ENCODE measurements at regions not wholly inside any gene's neighbourhood (a gene's known extent, or its start where the extent isn't known, plus 50 kb on each side); places are given as distances from the start of the nearest gene placed in this dataset.

DNA sequence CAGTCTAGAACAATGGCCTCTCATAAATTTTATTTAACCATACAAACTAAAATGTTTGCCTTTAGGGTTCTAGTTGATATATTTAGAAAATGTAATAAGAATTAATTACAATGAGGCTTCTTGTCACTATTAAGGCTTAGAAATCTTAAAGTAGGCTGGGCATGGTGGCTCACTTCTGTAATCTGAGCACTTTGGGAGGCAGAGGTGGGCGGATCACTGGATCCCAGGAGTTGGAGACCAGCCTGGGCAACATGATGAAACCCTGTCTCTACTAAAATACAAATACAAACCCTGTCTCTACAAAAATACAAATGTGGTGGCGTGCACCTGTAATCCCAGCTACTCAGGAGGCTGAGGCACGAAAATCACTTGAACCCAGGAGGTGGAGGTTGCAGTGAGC is 99.0 kb upstream of the ADGRF1 start:
- no peak overlapping the region for H3K27ac Mint-ChIP-seq
- H3K27me3 Mint-ChIP-seq, result peaks cover 5% of the 10 kb centered on the region
- H3K4me3 Mint-ChIP-seq, result no peak overlapping the region
- no peaks in the 10 kb centered on the region for H3K9me3 Mint-ChIP-seq (ENCODE audit: low read depth)
- H3K36me3 Mint-ChIP-seq, result no peaks in the 10 kb centered on the region
- peaks cover 3% of the 10 kb centered on the region for H3K4me1 Mint-ChIP-seq (ENCODE audit: low read depth)

DNA sequence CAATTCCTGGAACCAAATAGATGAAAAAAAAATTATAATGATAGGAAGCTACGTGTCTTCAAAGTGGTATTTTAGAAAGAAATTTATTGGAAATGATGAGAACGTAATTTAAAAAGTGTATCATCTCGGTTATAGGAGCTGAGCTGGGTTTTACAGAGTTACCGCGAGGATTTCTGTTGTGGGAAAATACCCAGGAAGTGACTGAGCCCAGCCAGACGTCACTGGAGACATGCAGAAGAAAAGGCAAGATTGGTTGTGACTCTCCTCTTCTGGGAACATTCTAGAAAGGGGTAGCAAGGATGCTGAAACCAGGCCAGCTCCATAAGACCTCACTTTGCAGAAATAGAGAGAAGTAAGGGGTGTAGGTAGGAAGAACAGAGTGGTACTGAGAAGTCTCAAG is 95.9 kb upstream of the ADGRF1 start:
- Mint-ChIP-seq H3K4me1 (ENCODE audit: low read depth) (peaks cover 3% of the 10 kb centered on the region), H3K27ac (peak overlapping the region; percentile 7), H3K4me3 (no peak overlapping the region), H3K36me3 (no peaks in the 10 kb centered on the region), H3K27me3 (peaks cover 7% of the 10 kb centered on the region), H3K9me3 (ENCODE audit: low read depth) (no peaks in the 10 kb centered on the region)

DNA sequence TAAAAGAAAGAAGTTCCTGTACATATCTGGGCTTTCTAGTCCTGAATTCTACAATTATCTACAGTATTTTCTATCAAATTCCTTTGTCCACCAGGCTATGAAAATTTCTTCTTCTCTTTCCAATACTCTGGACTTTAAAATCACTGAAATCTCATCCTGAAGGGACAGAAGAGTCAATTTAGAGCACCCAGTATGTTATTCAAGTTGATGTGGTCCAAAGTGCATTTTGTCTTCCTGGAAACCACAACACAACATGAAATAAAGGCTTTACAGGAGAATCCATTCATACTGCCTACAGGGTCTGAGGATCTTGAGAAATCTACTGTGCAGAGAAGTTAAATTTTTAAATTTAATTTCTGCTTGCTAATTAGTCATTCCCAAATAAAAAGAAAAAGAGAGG is 94.9 kb upstream of the ADGRF1 start:
- H3K4me3 Mint-ChIP-seq, result no peak overlapping the region
- no peaks in the 10 kb centered on the region for H3K36me3 Mint-ChIP-seq
- H3K27ac Mint-ChIP-seq, result no peak overlapping the region
- H3K4me1 Mint-ChIP-seq (ENCODE audit: low read depth), result peaks cover 3% of the 10 kb centered on the region
- H3K9me3 Mint-ChIP-seq (ENCODE audit: low read depth), result no peaks in the 10 kb centered on the region
- peaks cover 7% of the 10 kb centered on the region for H3K27me3 Mint-ChIP-seq

DNA sequence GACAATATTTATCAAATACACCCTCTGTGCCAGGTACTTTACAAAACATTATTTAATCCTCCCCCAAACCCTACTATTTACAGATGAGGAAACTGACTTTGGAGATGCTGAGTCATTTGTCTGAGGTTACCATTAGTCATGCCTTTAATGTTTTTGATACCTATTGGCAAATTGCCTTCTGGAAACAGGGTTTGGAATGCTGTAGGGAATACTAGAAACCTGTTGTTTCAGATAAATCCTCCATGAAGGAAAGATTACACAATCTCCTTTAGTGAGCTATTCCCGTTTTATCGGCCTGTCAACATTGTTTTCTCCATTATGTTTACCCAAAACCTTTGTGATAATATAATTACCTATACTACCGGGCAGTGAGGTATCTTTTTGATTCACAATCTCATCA is 93.6 kb upstream of the ADGRF1 start:
- Mint-ChIP-seq H3K27me3 (peaks cover 7% of the 10 kb centered on the region), H3K4me3 (no peak overlapping the region), H3K4me1 (ENCODE audit: low read depth) (peaks cover 3% of the 10 kb centered on the region), H3K36me3 (no peaks in the 10 kb centered on the region), H3K27ac (no peak overlapping the region), H3K9me3 (ENCODE audit: low read depth) (no peaks in the 10 kb centered on the region)

DNA sequence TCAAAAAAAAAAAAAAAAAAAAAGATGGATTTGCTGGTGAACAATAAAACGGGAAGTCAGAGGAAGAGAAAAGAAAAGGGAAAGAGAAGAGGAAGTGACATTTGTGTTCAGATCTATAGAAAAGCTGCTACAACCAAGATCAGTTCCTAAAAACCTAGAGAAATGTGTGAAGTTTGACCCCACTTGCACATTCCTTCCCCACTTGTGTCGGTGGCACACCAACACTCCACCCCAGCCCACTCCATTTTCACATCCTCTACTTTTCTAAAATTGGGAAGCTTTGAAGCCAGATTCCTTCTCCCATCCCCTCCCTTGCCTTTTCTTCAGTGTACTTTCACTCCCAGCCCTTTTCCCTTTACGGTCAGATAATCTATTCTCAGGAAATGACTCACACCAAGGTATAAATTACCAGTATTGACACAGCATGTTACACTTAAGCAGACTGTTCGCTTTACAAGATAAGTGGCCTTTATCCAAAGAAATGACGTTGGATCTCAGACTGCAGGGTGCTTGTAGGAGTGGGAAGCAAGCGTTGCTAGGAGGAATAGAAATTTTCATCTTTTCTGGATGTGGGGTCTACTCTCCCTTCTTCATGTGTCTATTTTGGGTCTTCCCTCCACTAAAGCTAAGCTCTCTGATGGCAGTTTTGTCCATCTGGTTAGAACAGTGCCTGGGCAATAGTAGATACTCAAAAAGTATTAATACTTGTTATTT is 92.5 kb upstream of the ADGRF1 start:
- no peak overlapping the region for H3K27ac Mint-ChIP-seq
- H3K36me3 Mint-ChIP-seq, result no peaks in the 10 kb centered on the region
- H3K27me3 Mint-ChIP-seq, result peaks cover 7% of the 10 kb centered on the region
- H3K4me3 Mint-ChIP-seq, result no peak overlapping the region
- peaks cover 3% of the 10 kb centered on the region for H3K4me1 Mint-ChIP-seq (ENCODE audit: low read depth)
- no peaks in the 10 kb centered on the region for H3K9me3 Mint-ChIP-seq (ENCODE audit: low read depth)

DNA sequence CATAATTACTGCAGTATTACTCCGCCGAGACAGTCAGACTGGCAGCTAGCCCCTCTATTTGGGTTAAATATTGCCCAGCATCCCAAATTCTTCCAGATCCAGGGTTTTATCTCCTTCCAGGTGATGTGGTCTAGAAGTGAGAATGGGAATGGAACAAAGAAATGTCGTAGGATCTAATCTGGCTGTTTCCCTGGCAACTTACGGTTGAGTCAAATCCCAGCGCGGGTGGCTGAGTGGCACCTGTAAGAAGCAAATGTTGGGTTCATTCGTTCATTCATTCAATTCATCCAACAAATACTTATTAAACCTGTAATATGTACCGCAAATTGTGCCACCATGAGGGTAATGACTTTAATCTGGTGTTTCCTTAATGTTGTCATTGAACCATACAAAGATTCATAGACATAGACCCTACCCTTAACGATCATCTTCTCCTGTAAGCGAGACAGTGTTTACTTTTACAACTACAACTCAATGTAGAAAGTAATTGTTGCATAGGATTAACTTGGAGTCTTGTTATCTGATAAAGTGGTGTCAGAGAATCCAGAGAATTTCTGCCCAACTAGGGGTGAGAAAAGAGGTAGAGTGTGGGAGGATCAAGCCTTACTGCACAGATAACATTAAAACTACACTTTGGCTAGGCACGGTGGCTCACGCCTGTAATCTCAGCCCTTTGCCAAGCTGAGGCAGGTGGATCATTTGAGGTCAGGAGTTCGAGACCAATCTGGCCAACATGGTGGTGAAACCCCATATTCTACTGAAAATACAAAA is 91.3 kb upstream of the ADGRF1 start:
- H3K4me1 Mint-ChIP-seq (ENCODE audit: low read depth), result peaks cover 3% of the 10 kb centered on the region
- H3K27ac Mint-ChIP-seq, result no peak overlapping the region
- H3K36me3 Mint-ChIP-seq, result no peaks in the 10 kb centered on the region
- no peaks in the 10 kb centered on the region for H3K9me3 Mint-ChIP-seq (ENCODE audit: low read depth)
- H3K4me3 Mint-ChIP-seq, result no peak overlapping the region
- H3K27me3 Mint-ChIP-seq, result peaks cover 7% of the 10 kb centered on the region

DNA sequence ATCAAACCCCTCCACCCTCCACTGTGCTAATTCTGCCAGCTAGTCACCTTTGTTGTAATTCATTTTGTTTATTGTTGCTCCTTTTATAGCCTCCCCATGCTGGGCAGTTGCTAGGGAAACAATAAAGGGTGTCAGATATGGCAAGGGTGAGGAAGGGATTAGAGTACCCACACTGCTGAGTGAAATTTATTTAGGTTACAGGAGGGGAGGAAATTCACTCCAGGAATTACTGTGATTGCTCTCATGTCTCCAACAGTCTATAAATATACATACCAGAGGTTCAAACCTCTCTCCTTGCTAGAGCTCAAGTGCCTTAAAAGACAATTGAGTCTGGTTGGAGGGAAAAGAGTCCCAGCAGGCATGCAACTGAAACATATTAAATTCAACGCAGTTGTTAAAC is 90.6 kb upstream of the ADGRF1 start:
- Mint-ChIP-seq H3K9me3 (ENCODE audit: low read depth) (no peaks in the 10 kb centered on the region), H3K27ac (no peak overlapping the region), H3K4me3 (no peak overlapping the region), H3K4me1 (ENCODE audit: low read depth) (no peaks in the 10 kb centered on the region), H3K27me3 (peaks cover 4% of the 10 kb centered on the region), H3K36me3 (no peaks in the 10 kb centered on the region)

DNA sequence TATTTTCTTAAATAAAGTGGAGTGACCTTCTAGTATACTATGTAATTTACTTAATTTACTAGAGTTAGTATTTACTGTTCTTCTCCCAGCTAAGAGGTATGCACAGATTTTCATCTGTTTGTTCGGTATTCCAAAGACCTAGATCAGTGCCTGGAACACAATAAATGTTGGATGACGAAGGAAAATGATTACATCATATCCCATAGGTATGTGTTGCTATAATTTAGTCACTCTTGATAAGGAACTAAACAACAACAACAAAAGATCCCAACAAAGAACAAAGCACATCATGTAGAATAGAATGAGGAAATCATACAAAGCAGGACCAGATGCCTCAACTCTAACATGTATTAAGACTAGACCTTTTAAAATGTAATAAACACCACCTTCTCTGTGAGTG is 89.6 kb upstream of the ADGRF1 start:
- no peaks in the 10 kb centered on the region for H3K9me3 Mint-ChIP-seq (ENCODE audit: low read depth)
- H3K27me3 Mint-ChIP-seq, result peaks cover 4% of the 10 kb centered on the region
- H3K4me1 Mint-ChIP-seq (ENCODE audit: low read depth), result no peaks in the 10 kb centered on the region
- no peaks in the 10 kb centered on the region for H3K36me3 Mint-ChIP-seq
- no peak overlapping the region for H3K27ac Mint-ChIP-seq
- H3K4me3 Mint-ChIP-seq, result no peak overlapping the region

DNA sequence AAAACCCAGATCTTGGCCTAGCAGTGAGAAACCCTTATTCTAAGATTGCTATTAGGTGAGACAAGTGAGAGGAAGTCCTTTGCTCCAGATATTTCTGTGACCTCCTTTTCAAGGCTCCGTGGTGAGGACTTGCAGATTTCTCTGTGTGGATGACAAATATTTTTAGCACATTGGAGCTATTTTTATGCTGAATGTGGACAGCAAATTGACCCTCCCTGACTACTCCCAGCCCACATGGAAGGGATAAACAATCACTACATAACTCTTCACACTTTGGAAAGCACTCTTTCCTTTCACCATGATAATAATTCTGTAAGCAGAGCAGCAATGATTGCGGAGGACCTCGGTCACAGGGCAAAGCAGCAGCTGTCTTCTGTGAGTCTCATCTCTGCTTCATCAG is 88.0 kb upstream of the ADGRF1 start:
- Mint-ChIP-seq H3K36me3 (no peaks in the 10 kb centered on the region), H3K4me1 (ENCODE audit: low read depth) (no peaks in the 10 kb centered on the region), H3K4me3 (no peak overlapping the region), H3K27me3 (no peaks in the 10 kb centered on the region), H3K9me3 (ENCODE audit: low read depth) (no peaks in the 10 kb centered on the region), H3K27ac (no peak overlapping the region)

DNA sequence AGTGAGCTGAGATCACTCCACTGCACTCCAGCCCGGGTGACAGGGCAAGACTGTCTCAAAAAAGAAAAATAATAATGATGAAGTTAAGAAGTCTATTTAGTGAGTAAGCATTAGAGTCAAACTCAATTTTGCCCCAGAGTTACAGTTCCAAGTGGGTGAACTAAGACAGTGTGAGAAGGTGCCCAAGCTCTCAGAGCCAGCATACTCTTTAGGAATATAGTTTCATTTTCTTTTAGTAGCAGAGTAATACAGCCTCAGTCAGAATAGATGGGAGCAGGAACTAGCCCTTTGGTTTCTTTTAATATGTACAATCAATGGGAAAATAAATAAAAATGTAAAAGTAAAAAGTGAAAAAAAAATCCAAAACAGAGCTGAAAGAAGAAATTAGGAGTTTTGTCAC is 87.0 kb upstream of the ADGRF1 start:
- no peak overlapping the region for H3K27ac Mint-ChIP-seq
- no peaks in the 10 kb centered on the region for H3K27me3 Mint-ChIP-seq
- no peaks in the 10 kb centered on the region for H3K4me1 Mint-ChIP-seq (ENCODE audit: low read depth)
- H3K4me3 Mint-ChIP-seq, result no peak overlapping the region
- H3K36me3 Mint-ChIP-seq, result no peaks in the 10 kb centered on the region
- no peaks in the 10 kb centered on the region for H3K9me3 Mint-ChIP-seq (ENCODE audit: low read depth)

DNA sequence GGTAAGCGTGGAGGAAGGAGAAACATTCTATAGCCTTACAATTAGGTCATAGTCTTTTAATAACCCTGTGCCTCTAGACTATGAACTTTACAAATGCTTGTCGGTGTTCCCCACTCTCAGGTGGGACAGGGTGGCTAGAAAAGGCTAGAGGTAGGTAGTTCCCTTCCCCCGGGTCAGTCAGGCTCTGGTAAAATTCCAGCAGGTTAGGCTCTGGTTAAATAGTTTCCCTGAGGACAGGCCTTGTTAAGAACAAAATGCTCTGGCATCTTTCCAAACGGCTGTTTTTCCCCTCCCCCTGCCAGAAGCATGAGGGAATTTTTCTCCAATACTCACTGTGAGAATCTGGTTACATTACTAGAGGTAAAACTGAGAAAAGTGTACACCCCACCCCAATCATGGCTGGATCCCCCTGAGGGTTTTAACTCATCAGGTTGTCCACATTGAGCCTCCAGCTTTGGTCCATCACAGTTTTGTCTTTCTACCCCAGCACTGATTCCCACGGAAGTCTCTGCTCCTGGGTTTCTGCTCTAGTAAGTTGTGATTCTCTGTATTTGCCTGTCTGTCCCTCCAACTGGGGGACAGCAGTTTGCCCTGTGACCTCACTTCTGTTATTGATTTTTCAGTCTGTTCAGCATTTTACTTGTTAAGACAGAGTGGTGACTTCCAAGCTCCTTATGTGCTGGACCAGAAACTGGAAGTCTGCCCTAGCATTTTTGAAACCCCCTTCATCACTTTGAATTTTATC is 84.7 kb upstream of the ADGRF1 start:
- H3K27ac Mint-ChIP-seq, result no peak overlapping the region
- no peak overlapping the region for H3K4me3 Mint-ChIP-seq
- H3K36me3 Mint-ChIP-seq, result no peaks in the 10 kb centered on the region
- H3K9me3 Mint-ChIP-seq (ENCODE audit: low read depth), result no peaks in the 10 kb centered on the region
- H3K27me3 Mint-ChIP-seq, result no peaks in the 10 kb centered on the region
- H3K4me1 Mint-ChIP-seq (ENCODE audit: low read depth), result no peaks in the 10 kb centered on the region

DNA sequence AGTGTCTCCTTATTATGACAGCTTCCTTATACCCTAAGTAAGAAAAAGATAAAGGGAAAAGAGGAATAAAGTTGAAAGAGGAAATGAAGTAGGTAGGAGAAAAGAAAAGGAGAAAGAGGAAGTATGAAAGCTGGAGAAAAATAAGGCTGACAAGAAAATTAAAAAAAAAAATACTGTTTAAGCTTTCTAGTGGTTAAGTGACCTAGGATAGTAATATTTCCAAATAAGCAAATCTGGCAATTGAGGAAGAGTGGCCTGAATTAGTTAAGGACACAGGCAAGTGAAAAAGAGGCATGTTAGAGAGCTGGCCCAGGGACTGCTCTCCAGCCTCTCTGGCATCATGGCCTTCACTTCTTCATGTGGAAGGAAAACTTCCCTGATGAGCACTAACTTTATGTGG is 76.5 kb upstream of the ADGRF1 start:
- Mint-ChIP-seq H3K36me3 (no peaks in the 10 kb centered on the region), H3K27me3 (peaks cover 4% of the 10 kb centered on the region), H3K27ac (no peak overlapping the region), H3K4me3 (no peak overlapping the region), H3K4me1 (ENCODE audit: low read depth) (no peaks in the 10 kb centered on the region), H3K9me3 (ENCODE audit: low read depth) (no peaks in the 10 kb centered on the region)

DNA sequence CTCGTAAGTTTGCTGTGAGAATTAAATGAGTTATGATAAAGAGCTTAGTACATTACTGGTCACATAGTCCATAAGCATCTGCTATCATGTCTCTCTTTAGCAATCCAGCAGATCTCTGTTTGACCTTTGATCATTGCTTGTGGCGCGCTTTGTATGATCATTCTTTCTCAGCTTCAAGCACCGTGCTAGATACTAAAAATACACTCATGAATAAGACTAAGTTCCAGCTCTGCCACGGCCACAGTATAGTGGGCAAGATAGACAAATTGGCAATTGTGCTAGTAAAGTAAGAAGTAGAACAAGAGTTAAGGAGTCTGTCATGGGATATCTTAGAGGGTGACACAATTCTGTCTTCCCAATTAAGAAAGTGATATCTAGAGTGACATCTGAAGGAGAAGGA is 75.2 kb upstream of the ADGRF1 start:
- Mint-ChIP-seq H3K9me3 (ENCODE audit: low read depth) (no peaks in the 10 kb centered on the region), H3K27me3 (peaks cover 4% of the 10 kb centered on the region), H3K27ac (no peak overlapping the region), H3K4me1 (ENCODE audit: low read depth) (no peaks in the 10 kb centered on the region), H3K36me3 (no peaks in the 10 kb centered on the region), H3K4me3 (no peak overlapping the region)

DNA sequence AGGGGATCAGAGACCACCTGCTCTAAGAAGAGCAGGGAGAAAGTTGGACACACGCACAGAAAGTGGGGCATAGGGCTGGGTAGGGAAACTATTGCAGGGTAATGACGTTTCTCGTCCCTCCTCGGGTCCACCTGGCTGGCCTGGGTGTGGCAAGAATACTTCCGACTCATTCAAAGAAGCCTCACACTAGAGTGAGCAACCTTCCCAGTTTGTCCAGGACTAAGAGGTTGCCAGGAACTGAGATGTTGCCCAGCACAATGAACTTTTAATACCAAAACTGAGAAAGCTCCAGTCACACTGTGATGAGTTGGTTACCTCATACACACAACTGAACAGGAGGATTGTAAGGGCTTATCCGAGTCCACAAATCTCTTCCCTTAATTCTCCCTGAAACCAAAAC is 74.5 kb upstream of the ADGRF1 start:
- Mint-ChIP-seq H3K36me3 (no peaks in the 10 kb centered on the region), H3K4me1 (ENCODE audit: low read depth) (no peaks in the 10 kb centered on the region), H3K4me3 (no peak overlapping the region), H3K9me3 (ENCODE audit: low read depth) (no peaks in the 10 kb centered on the region), H3K27ac (no peak overlapping the region), H3K27me3 (peaks cover 4% of the 10 kb centered on the region)

DNA sequence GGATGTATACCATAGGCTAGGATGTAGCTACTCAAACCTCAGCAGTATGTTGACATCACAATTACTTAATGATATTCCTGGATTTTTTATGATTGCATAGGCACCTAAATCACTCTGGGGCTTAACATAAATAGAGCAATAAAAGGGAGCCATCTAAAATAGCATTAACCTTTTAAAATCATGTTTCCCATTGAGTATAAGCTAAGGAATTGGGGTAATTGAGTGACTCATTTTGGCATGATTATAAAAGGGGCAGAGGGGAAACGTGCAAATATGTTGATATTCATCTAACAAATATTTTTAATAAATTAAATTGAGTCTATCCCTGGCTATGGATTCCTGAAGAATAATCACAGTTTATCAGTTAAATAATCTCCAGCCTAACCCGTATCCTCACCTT is 74.0 kb upstream of the ADGRF1 start:
- Mint-ChIP-seq H3K4me3 (no peak overlapping the region), H3K27ac (no peak overlapping the region), H3K9me3 (ENCODE audit: low read depth) (no peaks in the 10 kb centered on the region), H3K27me3 (peaks cover 4% of the 10 kb centered on the region), H3K4me1 (ENCODE audit: low read depth) (no peaks in the 10 kb centered on the region), H3K36me3 (no peaks in the 10 kb centered on the region)

All from activated naive CD8-positive, alpha-beta T cell (primary cell).